AG04449 (cell line): ENCODE measurements at regions not wholly inside any gene's neighbourhood (a gene's known extent, or its start where the extent isn't known, plus 50 kb on each side); places are given as distances from the start of the nearest gene placed in this dataset.

Experiments used
- CTCF ChIA-PET: fragments of 350-600 bp; formaldehyde crosslinking; extraction: SDS; loops from one replicate; lab custom pipeline; 2021; ENCODE audit warnings: antibody characterized with exemption; lab: Yijun Ruan, JAX
- POLR2A ChIA-PET: fragments of 400-600, 350-600 bp; formaldehyde crosslinking; extraction: SDS; loops from one replicate; lab custom pipeline; 2020; ENCODE audit warnings: antibody characterized with exemption, inconsistent platforms; lab: Yijun Ruan, JAX
- DNase-seq: peaks from one replicate; pipeline ENCODE4 v3.0.0-alpha.2; 2010; ENCODE audit warnings: low read depth, low spot score
- H3K4me3 ChIP-seq: 2 replicates; pipeline ENCODE4 v1.5.1; 2011; ENCODE audit warnings: low read depth, mild to moderate bottlenecking, control low read depth, low read length
- CTCF ChIP-seq: IDR thresholded peaks from one replicate; pipeline ENCODE4 v1.5.1; 2011; ENCODE audit warnings: mild to moderate bottlenecking, moderate library complexity, low read length, control low read depth, inconsistent platforms; ENCODE audit not compliant: insufficient read depth; ENCODE audit errors: missing control alignments

DNA sequence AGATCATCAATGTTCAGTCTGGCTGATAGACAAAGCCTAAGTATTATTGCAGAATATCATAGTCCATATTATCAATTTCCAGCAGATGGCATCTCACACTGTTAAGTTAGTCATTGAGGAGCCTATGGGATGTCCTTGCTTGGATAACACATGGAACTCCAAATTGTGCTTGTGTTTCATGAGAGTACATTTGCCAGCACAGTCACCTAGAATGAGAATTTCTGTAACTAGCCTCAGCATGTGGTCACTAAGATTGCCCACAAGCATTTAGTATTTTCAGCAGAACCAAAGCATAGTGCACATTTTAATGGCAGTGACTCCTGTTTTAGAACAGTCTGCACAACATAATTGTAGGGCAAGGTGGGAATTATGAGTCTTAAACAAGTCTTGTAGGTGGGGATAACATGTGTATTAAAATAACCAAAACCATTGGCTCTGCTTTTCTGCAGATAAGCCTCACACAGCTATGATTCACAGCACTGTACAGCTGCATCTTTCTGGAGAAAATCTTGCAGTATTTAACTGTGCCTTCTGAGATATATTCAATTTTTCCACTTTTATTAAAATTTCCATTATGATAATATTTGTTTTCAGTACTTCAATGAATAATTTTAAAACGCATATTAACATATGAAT is 882.8 kb upstream of the SOX9 start:
- TF ChIP-seq CTCF: peak; percentile 32
- ChIA-PET CTCF (interaction anchor here (1.2 to 4.6 kb wide), 6 partner anchors 12 to 882 kb away, joined by 3 to 39 read pairs (median 6); no protein-coding TSS in a partner anchor), POLR2A (no interaction called here)
- no peak overlapping the region for H3K4me3 ChIP-seq
- peak; percentile 19 for DNase-seq

DNA sequence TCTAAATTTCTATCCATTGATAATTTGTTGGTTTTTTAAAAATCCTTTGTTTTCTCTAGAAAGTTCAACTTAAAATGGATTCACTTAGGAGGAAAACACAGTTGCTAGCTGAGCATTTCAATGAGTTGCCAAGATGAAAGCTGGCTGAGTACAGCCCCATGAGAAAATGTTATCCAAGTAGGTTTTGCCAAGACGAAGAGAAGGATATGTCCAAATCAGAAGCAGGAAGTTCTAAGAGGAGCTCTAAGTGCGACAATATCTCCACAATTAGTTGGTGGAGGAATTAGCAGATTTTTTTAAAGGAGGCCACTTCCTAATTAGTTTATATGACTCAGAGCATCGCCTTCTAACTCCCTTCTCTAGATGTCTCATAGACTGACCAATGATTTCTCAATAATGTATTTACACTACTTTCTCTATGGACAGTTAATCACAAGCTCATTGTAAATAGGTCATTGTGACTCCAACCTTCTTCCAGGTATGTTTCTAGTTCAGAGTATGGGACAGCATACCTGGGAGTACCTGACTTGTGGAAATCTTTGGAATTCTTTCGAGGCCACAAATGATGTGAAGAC is 873.3 kb upstream of the SOX9 start:
- POLR2A ChIA-PET: no interaction called here
- CTCF ChIA-PET: no interaction called here
- no peak for DNase-seq
- no peak for TF ChIP-seq CTCF
- H3K4me3 ChIP-seq: no peak overlapping the region

- TF ChIP-seq CTCF: no peak
- ChIA-PET POLR2A (no interaction called here), CTCF (interaction anchor here (0.6 to 1.2 kb wide), 2 partner anchors 209 to 858 kb away, joined by 3 read pairs; no protein-coding TSS in a partner anchor)
- no peak overlapping the region for H3K4me3 ChIP-seq
- DNase-seq: no peak
Observed at GRCh38 chr17:71251276-71251675, 869.5 kb upstream of the SOX9 start.

GRCh38 chr17:71251951-71252350 is 868.9 kb upstream of the SOX9 start:
- H3K4me3 ChIP-seq: no peak overlapping the region
- TF ChIP-seq CTCF: no peak
- DNase-seq: no peak
- ChIA-PET POLR2A (no interaction called here), CTCF (interaction anchor here (1.2 kb wide), 1 partner anchor 208 kb away, joined by 3 read pairs; no protein-coding TSS in a partner anchor)

DNA sequence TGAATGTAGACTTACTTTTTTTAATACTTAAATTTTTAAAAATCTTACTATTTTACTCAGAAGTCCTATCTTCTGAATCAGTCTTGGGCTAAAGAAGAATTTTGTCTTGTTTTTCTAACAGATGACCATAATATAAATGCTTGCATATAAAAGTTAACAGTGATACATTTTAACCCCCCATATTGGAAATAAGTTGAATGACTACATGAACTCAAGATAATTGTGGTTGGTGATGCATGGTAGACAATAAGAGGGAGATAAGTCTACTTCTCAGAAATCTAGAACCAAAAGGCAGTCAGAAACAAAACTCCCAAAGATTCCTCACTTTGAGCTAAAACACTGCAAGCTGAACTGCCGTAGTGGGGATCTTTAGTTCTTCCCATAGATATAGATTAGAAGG is 868.4 kb upstream of the SOX9 start:
- H3K4me3 ChIP-seq: no peak overlapping the region
- CTCF ChIA-PET: interaction anchor here (1.2 kb wide), 1 partner anchor 208 kb away, joined by 3 read pairs; no protein-coding TSS in a partner anchor
- DNase-seq: no peak
- TF ChIP-seq CTCF: no peak
- POLR2A ChIA-PET: no interaction called here

DNA sequence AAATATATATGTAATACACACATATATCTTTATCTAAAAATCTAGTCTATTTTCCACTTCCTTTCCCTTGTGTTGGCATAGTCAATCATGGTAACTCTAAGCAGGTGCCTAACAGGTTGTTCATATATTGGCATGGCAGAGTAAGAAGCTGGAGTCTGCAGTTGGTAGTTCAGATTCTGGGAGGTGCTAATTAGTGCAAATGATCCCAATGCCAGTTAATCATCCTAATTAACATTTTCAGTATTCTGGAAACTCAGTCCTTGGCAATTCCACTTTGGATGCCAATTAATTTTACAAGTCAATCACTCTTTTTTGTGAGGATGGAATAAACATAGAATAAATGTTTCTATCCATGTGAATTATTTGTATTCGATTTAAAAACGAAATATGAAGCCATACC is 863.7 kb upstream of the SOX9 start:
- H3K4me3 ChIP-seq: no peak overlapping the region
- no peak for TF ChIP-seq CTCF
- ChIA-PET POLR2A (no interaction called here), CTCF (no interaction called here)
- DNase-seq: no peak
